ENCODE measurements at regions not wholly inside any gene's neighbourhood (a gene's known extent, or its start where the extent isn't known, plus 50 kb on each side); places are given as distances from the start of the nearest gene placed in this dataset.

DNA sequence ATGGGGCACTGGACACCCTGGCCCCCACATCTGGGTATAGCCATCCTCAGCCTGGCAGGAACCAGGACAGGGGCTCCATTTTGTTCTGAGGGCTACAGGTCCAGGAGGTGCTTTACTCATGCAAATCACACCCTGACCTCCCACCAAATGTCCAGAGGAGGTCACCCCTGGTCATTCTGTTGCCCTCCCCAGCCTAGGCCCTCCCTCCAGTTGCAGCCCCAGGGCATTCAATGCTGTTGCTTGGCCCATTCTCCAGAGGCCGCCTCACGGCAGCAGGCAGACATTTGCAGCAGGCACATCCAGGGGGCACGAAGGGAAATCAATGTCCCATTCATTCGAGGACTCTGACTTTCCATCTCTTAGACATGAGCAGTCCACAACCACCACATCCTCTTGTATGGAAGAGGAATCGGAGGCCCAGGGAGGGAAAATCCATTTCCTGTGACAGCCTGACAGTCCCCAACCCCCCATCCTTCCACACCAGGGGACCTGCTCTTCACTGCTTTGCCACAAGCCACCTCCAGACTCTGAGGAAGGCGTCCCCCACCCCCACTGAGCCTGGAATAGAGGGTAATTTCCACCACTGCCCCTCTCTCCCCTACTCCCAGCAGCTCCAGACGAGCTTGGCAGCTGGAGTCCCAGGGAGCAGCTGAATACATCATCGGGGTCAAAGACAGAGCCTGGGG, 76.2 kb upstream of the UNC5B start:
- FAIRE-seq = no peak
- no peak for DNase-seq (ENCODE audit: insufficient read length, low spot score)

- DNase-seq (ENCODE audit: insufficient read length, low spot score) = no peak
- no peak for FAIRE-seq
These were observed 74.7 kb upstream of the UNC5B start for GRCh38 chr10:71137701-71138100.

DNA sequence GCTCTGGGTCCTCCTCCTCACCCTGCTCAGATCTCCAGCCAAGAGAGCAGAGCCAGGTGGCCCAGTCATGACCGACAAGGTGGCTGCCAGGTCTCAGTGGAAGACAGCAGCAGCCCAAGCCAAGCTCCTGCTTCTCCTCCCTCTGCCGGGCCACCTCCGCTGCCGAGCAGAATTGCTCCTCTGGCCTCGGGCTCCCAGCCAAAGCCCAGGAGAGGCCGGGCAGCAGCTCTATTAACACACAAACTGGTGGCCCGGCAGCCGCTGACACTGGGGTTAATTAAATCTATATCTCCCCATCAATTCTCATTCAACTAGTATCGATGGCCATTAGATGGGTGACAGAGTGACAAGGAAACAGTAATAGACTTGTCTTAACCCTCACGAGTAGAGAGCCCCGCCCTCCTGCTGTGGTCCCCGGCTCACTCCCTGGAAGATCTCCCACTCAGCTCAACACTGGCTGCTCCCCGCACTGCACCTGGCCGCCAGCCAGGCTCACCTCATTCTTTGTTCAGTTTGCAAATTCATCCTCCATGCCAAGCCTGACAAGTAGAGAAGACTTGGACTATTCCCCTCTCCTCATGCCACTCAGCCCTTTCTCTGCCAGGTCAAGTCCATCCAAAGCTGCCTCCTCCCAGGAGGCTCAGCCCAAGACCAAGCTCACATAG, 74.1 kb upstream of the UNC5B start:
- FAIRE-seq (no peak), DNase-seq (ENCODE audit: insufficient read length, low spot score) (no peak)

DNA sequence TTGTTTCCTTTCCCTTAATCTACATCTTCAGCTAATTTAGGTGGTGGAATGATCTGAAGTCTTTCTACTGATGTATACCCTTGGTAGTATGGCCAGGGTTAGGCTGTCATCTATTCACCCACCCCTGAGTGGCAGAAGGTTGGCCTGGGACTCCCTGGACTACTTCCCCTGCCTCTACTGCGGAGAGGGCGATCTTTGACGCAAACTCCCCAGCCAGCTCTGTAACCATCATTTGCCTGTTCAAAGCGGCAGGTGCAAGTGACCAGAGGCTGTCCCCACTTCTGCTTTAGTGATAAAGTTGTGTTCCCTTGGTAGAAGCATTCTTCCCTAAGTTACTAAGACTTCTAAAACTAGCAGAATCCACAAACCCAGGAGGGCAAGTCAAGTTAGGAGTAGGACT, 70.8 kb upstream of the UNC5B start:
- DNase-seq (ENCODE audit: insufficient read length, low spot score) (no peak), FAIRE-seq (no peak)

DNA sequence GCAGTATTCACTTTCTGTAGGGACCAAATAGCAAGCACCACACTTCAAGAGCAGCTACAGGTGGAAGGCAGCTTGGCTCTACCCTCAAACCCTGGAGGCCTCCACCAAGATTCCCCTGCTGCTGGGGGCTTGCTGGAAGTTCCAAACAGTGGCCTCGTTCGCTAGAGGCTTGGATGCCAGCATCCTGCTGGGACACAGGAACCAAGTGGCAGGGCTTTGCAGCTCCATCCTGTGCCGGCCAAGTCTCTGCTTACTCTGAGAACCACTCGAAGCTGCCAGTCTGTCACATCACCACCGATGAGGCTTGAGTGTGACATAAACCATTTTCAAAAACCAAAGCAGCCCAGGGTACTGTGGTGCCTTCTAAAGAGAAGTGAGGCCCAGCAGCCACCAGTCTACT, 69.2 kb upstream of the UNC5B start:
- no peak for DNase-seq (ENCODE audit: insufficient read length, low spot score)
- no peak for FAIRE-seq

- no peak for FAIRE-seq
- no peak for DNase-seq (ENCODE audit: insufficient read length, low spot score)
These were observed 68.8 kb upstream of the UNC5B start for GRCh38 chr10:71143610-71144009.

- DNase-seq (ENCODE audit: insufficient read length, low spot score) (no peak), FAIRE-seq (no peak)
These were observed 67.5 kb upstream of the UNC5B start for GRCh38 chr10:71144824-71145223.

DNA sequence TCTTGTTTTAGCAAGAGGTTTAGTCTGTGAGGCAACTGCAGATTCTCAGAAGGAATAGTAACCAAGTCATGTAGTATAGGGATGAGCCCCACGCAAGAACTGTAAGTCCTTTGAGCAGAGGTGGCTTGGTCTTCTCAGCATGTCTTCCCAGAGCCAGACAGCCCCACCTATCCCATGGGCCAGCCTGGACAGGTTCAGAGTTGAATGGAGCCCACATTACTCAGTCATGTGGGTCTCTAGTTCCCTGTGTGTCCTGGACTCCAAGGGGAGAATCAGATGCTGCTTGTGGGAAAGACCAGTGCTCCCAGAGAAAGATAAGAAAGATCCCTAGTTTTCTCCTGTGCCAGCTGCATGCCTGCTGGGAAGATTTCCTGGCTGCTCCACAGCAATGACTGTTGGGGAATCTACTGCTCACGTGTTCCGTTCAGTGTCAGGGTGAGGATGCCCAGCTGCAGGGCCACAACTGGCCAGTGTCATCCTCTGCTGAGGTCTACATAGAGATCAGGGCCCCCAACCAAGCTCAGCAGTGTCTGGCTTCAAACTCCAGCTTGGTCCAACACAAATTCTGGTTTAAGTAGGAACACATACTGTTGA, 66.9 kb upstream of the UNC5B start:
- DNase-seq (ENCODE audit: insufficient read length, low spot score) (no peak), FAIRE-seq (no peak)

DNA sequence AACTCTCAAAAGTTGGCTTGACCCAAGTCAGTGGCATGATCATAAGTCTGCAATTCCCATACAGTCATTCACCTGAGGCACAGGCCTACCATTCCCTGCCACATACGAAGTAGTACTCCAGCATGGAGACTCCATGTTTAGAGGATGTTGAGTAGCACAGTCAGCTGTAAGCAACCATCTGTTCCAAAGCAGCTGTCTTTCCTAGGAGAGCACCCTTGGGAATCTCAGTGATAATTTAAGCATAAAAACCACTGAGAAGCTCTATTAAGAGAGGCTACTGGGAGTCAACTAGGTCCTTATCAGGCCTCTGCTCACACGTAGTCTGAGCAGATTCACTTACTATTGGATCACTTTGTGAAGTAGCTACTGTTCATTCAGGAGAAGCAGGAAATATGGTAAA, 61.6 kb upstream of the UNC5B start:
- FAIRE-seq = no peak
- no peak for DNase-seq (ENCODE audit: insufficient read length, low spot score)

- FAIRE-seq (no peak), DNase-seq (ENCODE audit: insufficient read length, low spot score) (no peak)
These were observed 60.3 kb upstream of the UNC5B start for GRCh38 chr10:71152043-71152442.

DNA sequence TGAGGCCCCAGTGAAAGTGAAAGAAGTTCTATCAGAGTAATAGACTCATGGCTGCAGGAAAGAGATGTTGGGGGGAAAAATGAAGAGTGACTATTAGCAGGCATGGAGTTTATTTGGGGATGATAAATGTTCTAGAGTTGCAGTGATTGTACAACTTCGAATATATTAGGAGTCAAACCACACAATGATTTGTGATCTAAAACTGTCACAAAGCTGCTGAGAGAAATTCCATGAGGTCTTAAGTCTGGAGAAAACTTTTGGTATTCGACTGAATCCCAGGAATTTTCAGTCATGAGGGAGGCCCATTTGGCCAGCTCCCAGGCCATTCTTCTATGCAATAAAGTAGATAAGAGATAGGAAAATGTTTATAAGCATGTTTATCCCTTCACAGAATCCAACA, 55.9 kb upstream of the UNC5B start:
- FAIRE-seq (no peak), DNase-seq (ENCODE audit: insufficient read length, low spot score) (peak; percentile 14)

DNA sequence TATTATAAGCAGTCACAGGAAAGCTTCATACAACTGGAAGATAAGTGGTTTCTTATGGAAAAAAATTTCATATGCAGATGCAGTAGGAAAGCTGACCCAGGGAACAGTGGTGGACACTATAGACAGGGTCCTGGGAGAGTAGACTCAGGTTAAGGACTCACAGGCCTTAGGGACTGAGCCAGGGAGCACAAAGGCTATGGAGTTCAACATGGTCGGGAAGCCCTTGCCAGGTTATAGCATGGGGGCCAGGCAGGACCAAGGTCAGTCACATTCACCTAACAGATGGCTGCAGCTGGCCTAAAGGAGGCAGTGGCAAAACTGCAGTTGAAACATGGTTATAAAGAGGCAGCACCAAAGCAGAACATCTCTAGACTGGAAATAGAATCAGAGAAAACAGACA, 54.9 kb upstream of the UNC5B start:
- no peak for FAIRE-seq

DNA sequence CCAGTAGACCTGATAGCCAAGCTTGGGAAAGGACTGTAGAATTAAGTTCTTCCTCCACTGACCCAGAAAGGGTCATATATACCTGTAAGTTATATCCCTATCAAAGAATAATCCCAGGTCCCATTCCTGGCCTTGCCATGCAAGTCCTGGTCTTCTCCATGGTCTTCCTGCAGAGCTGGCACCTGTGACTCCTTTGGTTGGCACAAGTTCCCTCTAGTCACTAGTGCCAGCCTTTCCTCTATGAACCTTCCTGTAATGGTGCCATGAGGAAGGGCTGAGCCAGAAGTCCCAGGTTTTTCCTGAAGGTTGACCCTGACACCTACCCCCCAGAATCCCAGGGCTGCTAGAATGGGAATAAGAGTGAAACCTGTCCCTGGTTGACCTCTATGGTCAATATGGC, 54.1 kb upstream of the UNC5B start:
- DNase-seq (ENCODE audit: insufficient read length, low spot score) (no peak), FAIRE-seq (no peak)

More for the DNA sequence above, 54.9 kb upstream of the UNC5B start:
- no peak for DNase-seq (ENCODE audit: insufficient read length, low spot score)

DNA sequence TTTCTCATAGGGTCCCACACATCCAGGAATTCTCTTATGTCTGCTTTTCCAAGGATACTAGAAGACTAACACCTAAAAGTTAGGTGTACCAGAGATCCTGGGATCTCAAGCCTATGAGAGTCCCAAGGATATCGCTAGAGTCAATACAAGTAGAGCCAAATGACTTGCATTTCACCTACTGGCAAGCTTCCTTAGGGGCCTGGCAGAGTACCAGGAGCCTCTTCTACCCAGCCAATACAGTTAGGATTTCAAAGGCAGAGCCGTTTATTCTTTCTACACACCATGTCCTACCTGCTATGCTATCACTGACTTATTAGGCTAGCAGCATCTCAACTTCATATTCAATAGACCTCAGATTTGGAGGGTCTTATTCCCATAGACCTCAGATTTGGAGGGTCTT, 53.5 kb upstream of the UNC5B start:
- no peak for FAIRE-seq

GRCh38 chr10:71159892-71160291, 52.5 kb upstream of the UNC5B start:
- DNase-seq (ENCODE audit: insufficient read length, low spot score) = no peak

More for the DNA sequence above, 53.5 kb upstream of the UNC5B start:
- no peak for DNase-seq (ENCODE audit: insufficient read length, low spot score)

GRCh38 chr10:71161425-71161824, 50.9 kb upstream of the UNC5B start:
- DNase-seq (ENCODE audit: insufficient read length, low spot score) = no peak
- no peak for FAIRE-seq

More at GRCh38 chr10:71159892-71160291, 52.5 kb upstream of the UNC5B start:
- no peak for FAIRE-seq

All from HTR-8/SVneo (cell line).